ENCODE measurements at regions not wholly inside any gene's neighbourhood (a gene's known extent, or its start where the extent isn't known, plus 50 kb on each side); places are given as distances from the start of the nearest gene placed in this dataset.
"Not testable (repeated sequence)": the region's sequence is repeated elsewhere in the genome, so short reads cannot be mapped to it uniquely, and the experiment has no call there.

GRCh38 chr2:83860320-83860719, 598.8 kb downstream of the SUCLG1 start:
- no peak for DNase-seq

DNA sequence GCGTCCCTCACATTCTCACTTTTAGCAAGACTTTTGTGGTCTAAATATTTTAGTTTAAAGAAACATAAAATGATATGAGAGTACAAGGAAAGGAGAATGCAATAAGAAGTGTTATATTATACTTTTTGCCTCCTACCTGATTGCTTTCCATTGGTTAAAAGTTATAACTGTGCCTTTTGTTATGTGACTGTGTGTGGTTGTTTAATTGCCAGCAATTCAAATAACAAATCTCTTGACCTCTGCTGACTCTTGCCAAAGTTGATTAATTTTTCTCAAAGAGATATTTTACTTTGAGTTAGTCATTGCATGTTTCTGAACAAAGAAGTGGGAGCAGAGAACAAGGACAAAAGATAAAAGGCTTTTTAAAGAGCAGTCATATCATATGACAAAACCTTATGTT, 599.5 kb downstream of the SUCLG1 start:
- no peak for DNase-seq

DNA sequence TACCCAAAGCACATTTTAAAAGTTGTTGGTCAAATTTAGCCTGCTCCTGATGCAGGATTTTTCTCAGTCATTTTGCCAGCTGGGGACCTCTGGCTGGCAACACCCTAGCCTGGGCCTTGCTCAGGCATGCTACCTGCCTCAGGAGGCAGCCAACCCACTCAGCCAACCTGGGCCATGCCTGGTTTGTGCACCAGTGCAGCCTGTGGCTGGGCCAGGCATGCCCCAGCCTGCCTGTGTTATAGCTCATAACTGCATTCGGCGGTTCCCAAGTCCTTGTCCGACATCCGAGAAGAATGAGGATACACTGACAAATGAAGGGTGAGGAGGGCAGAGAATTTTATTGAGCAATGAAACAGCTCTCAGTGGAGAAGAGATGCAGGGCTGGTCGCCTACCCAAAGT, 608.0 kb downstream of the SUCLG1 start:
- no peak for DNase-seq

GRCh38 chr2:83850071-83850725, 608.9 kb downstream of the SUCLG1 start:
- DNase-seq, result no peak

DNA sequence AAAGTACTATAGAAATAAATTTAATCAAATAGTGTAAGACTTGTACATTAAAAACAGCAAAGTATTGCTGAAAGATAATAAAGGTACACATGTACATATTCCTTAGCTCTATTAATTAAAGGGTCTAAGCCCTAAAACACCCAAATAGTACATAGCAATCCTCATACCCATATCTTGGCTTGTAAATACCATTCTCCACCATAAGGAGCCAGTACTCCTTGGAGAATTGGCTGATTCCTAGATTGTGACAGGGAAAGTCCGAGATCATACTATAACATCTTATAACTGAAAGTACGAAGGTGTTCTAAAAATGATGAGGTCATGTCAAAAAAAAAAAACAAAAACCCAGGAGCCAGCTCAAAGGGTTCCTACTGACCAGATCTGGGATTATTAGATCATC, 614.6 kb downstream of the SUCLG1 start:
- DNase-seq, result no peak

DNA sequence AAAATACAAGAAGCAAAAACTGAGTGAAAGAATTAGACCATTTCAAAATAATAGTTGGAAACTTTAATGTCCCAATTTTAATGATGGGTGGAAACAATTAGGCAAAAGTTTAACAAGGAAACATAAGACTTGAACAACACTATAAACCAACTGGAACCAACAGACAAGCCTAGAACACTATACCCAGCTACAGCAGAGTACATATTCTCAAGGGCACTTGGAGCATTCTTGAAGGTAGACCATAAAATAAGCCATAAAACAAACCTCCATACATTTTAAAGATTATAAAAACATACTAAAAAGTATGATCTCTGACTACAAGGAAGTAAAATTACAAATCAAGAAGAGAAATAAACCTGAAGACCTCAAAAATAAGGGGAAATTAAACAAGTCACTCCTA, 616.7 kb downstream of the SUCLG1 start:
- DNase-seq, result no peak

DNA sequence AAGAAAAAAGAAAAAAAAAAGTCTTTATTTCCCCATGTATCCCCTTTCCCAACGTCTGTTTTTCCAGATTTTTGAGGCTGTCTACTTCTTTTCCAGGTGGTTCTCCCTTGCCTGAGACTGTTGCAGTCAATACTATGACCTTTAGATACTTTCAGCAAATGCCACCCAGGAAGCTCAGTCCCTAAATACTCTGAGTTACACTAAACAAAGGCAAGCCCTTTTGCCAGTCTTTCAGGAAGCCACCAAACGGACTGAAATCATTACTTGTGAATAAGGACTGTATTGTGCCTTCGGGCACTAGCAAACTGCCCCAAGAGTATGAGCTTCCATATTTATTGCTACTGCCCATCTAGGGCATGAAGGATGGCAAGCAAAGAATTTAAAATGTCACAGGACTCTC, 621.3 kb downstream of the SUCLG1 start:
- no peak for DNase-seq

GRCh38 chr2:83827618-83828017, 631.5 kb downstream of the SUCLG1 start:
- DNase-seq, result no peak

- no peak for DNase-seq
Observed at GRCh38 chr2:83826577-83826976, 632.5 kb downstream of the SUCLG1 start.

- DNase-seq, result no peak
Observed at GRCh38 chr2:83823229-83823628, 635.9 kb downstream of the SUCLG1 start.

DNA sequence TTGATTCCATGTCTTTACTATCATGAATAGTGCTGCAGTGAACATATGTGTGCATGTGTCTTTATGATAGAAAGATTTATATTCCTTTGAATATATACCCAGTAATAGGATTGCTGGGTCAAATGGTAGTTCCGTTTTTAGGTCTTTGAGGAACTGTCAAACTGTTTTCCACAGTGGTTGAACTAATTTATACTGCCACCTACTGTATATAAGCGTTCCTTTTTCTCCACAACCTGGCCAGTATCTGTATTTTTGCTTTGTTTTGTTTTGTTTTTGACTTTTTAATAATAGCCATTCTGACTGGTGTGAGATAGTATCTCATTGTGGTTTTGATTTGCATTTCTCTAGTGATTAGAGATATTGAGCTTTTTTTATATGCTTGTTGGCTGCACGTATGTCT, 641.6 kb downstream of the SUCLG1 start:
- no peak for DNase-seq

GRCh38 chr2:83808878-83809277, 650.2 kb downstream of the SUCLG1 start:
- no peak for DNase-seq

- DNase-seq, result no peak
Observed at GRCh38 chr2:83802604-83803003, 656.5 kb downstream of the SUCLG1 start.

DNA sequence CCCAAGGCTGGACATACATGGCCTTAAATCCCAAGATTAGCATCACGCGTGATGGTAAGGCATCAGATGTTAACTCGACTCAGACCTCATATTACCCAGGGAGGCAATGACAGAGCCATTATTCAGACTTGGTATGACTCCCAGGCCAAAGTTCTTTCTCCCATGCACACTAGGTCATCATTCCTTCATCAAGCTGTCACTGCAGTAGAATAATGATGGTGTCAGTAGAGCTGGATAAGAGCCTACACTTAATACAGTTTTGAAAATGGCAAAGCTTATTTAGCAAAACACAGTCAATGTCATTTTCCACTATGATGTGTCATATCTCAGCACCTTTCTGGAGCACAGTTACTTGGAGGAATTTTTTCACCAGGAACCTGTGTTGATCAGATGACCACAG, 663.3 kb downstream of the SUCLG1 start:
- no peak for DNase-seq

- DNase-seq, result not testable (repeated sequence)
Observed at GRCh38 chr2:83790467-83790866, 668.6 kb downstream of the SUCLG1 start.

DNA sequence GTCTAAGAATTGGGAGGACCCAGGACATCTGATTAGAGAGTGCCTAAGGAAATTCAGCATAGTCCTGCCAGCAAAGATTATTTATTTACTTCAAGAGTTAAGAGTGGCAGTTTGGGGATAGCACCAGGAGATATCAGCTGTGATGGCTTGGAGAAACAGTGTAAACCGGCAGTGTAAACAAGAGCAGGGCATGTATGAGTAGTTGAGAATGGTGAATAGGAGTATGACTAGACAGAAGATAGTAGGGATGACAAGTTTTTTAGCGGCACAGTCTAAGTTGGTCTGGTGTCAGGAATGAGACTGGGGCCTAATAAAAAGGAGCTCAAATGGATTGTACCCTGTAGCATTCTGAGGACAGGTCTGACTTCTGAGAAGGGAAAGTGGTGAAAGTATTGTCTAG, 669.4 kb downstream of the SUCLG1 start:
- not testable (repeated sequence) for DNase-seq

DNA sequence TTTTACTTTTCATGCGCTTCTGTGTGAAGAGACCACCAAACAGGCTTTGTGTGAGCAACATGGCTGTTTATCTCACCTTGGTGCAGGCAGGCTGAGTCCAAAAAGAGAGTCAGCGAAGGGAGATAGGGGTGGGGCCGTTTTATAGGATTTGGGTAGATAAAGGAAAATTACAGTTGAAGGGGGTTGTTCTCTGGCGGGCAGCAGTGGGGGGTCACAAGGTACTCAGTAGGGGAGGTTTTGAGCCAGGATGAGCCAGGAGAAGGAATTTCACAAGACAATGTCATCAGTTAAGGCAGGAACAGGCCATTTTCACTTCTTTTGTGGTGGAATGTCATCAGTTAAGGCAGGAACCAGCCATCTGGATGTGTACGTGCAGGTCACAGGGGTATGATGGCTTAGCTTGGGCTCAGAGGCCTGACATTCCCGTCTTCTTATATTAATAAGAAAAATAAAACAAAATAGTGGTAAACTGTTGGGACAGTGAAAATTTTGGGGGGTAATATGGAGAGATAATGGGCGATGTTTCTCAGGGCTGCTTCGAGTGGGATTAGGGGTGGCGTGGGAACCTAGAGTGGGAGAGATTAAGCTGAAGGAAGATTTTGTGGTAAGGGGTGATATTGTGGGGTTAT, 670.0 kb downstream of the SUCLG1 start:
- DNase-seq, result not testable (repeated sequence)

GRCh38 chr2:83787189-83787588, 671.9 kb downstream of the SUCLG1 start:
- no peak for DNase-seq

DNA sequence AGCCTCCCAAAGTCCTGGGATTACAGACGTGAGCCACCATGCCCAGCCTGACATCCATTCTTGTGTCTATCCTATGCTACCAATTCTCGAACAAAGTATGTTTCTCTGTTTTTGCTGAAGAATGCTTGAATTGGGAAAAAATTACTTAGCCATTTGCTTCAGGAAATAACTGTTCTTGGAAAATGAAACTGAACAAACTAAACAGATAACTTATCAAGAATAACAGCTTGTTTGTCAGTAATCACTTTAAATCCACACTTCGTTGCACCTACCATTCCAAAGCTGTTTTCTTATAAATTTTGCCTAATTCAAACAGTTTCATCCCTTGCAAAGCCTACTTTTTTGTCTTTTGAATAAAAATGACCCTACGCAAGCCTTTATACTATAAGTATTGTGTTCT, 672.9 kb downstream of the SUCLG1 start:
- no peak for DNase-seq

DNA sequence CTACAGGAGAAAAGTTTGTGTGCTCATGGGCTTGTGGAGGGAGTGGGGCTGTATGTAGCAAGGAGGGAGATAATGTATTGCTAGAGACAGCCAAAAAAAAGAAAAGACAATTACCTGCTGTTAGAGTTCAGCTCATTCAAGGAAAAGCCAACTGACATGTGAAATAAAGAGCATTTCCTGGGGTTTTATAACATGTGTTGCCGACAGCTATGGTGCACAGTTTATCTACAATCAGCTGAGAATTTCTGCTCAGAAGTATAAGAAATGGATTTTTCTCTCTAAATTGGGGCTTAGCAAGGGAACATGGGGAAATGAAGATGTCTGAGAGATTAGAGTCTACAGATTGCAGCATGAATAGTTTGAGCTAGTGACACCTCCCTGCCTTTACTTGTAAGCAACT, 674.1 kb downstream of the SUCLG1 start:
- no peak for DNase-seq

- no peak for DNase-seq
Observed at GRCh38 chr2:83784315-83784714, 674.8 kb downstream of the SUCLG1 start.

DNA sequence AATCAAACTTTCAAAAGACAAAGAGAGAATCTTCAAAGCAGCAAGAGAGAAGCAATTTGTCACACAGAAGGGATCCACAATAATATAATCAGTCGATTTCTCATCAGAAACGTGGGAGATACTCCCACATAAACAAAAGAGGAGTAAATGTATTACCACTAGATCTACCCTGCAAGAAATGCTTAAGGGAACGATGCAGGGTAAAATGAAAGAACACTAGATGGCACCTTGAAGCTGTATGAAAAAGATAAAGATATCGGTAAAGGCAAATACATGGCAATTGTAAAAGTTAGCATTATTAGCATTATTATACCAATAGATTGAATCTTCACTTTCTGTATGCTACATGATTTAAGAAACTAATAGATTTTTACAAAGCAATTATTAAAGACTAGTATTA, 677.0 kb downstream of the SUCLG1 start:
- no peak for DNase-seq

GRCh38 chr2:83764447-83765005, 694.6 kb downstream of the SUCLG1 start:
- no peak for DNase-seq

DNA sequence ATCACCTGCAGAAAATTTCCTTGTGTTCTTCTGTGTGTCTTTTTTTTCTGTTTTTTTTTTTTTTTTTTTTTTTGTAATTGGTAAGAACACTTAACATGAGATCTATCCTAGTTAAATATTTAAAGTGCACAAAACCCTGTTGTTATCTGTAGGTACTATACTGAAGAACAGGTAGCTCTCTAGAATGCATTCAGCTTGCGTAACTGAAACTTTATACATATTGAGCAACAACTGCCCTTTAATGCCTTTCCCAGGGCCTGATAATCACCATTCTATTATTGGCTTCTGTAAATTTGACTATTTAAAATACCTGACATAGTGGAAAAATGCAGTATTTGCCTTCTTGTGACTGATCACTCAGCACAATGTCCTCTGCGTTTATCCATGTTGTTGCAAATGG, 701.8 kb downstream of the SUCLG1 start:
- DNase-seq, result no peak

- DNase-seq, result no peak
Observed at GRCh38 chr2:83756219-83756618, 702.9 kb downstream of the SUCLG1 start.
